SK-N-MC (cell line): ENCODE measurements at regions not wholly inside any gene's neighbourhood (a gene's known extent, or its start where the extent isn't known, plus 50 kb on each side); places are given as distances from the start of the nearest gene placed in this dataset.

Experiments
- EZH2 ChIP-seq: fragments of 200-600 bp; sonication (generic); IDR thresholded peaks from one replicate; pipeline ENCODE4 v1.6.1; 2017; ENCODE audit warnings: antibody characterized with exemption
- FOXP2 ChIP-seq: optimal IDR thresholded peaks from 2 replicates; pipeline ENCODE3; 2011; ENCODE audit warnings: mild to moderate bottlenecking, moderate library complexity; ENCODE audit not compliant: insufficient read depth; ENCODE audit errors: extremely low read length, control extremely low read depth
- POLR2AphosphoS5 ChIP-seq: IDR thresholded peaks from 2 replicates; pipeline ENCODE4 v1.6.1; 2012; ENCODE audit warnings: mild to moderate bottlenecking, low read depth, low read length, borderline replicate concordance

DNA sequence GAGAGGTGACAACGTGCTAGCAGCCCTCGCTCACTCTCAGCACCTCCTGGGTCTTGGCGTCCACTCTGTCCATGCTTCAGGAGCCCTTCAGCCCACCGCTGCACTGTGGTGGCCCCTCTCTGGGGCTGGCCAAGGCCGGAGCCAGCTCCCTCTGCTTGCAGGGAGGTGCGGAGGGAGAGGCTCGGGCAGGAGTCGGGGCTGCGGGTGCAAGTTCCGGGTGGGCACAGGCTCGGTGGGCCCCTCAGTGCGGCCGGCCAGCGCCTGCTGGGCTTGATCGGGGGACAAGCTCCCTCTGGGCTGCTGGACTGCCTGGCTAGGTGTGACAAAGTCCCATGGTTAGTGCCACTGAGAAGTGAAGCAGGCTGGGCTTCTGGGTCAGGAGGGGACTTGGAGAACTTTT, 245.8 kb downstream of the JRKL start:
- TF ChIP-seq POLR2AphosphoS5 (no peak), EZH2 (no peak), FOXP2 (no peak)
